Neuronal stem cell (in vitro differentiated cells): ENCODE measurements at regions not wholly inside any gene's neighbourhood (a gene's known extent, or its start where the extent isn't known, plus 50 kb on each side); places are given as distances from the start of the nearest gene placed in this dataset.

Source experiments
- DNase-seq: peaks from one replicate; pipeline ENCODE4 v3.0.0-alpha.2; 2013; ENCODE audit warnings: low spot score
- H2AFZ ChIP-seq: one replicate; pipeline ENCODE4 v1.6.1; 2013; ENCODE audit warnings: mild to moderate bottlenecking, low read length, inconsistent platforms
- H2AK5ac ChIP-seq: 2 replicates; pipeline ENCODE4 v1.6.1; 2013; ENCODE audit warnings: low read depth, mild to moderate bottlenecking, inconsistent platforms, low read length, moderate library complexity, mixed read lengths
- H2BK120ac ChIP-seq: 2 replicates; pipeline ENCODE4 v1.6.1; 2013; ENCODE audit warnings: low read depth, mild to moderate bottlenecking, inconsistent platforms, low read length, moderate library complexity, mixed read lengths
- H2BK12ac ChIP-seq: one replicate; pipeline ENCODE4 v1.6.1; 2013; ENCODE audit warnings: low read length, inconsistent platforms
- H2BK15ac ChIP-seq: 2 replicates; pipeline ENCODE4 v1.6.1; 2013; ENCODE audit warnings: mild to moderate bottlenecking, low read length, inconsistent platforms, mixed read lengths
- H2BK5ac ChIP-seq: one replicate; pipeline ENCODE4 v1.6.1; 2013; ENCODE audit warnings: inconsistent platforms, mild to moderate bottlenecking, low read length, moderate library complexity
- H3K14ac ChIP-seq: one replicate; pipeline ENCODE4 v1.6.1; 2013; ENCODE audit warnings: low read length, inconsistent platforms
- H3K18ac ChIP-seq: 2 replicates; pipeline ENCODE4 v1.6.1; 2013; ENCODE audit warnings: low read length, inconsistent platforms
- H3K23ac ChIP-seq: 2 replicates; pipeline ENCODE4 v1.6.1; 2013; ENCODE audit warnings: low read depth, mild to moderate bottlenecking, mixed read lengths, low read length, inconsistent platforms; ENCODE audit not compliant: poor library complexity
- H3K27ac ChIP-seq: replicated peaks from 3 replicates; pipeline ENCODE4 v1.5.1; 2013; ENCODE audit warnings: low read length, inconsistent platforms
- H3K27me3 ChIP-seq, 3 experiments: 2 replicates each; pipeline ENCODE4 v1.6.1; 2013; ENCODE audit warnings: low read length in 3 of 3, mild to moderate bottlenecking in 2 of 3, inconsistent platforms in 1 of 3, low read depth in 1 of 3, mixed read lengths in 1 of 3, moderate library complexity in 1 of 3; ENCODE audit not compliant: control insufficient read depth in 3 of 3, insufficient read depth in 3 of 3
- H3K36me3 ChIP-seq, 2 donors: replicated peaks in 1 of 2; 2 replicates each; pipeline ENCODE4 v1.6.1; 2013; ENCODE audit warnings: low read length in 2 of 2; ENCODE audit not compliant: control insufficient read depth in 2 of 2, insufficient read depth in 2 of 2
- H3K4ac ChIP-seq: 2 replicates; pipeline ENCODE4 v1.6.1; 2013; ENCODE audit warnings: inconsistent platforms, mild to moderate bottlenecking, low read length, moderate library complexity
- H3K4me1 ChIP-seq, 2 donors: 1 replicate in 1 of 2; 2 replicates in 1 of 2; pipeline ENCODE4 v1.6.1; 2013; ENCODE audit warnings: low read length in 2 of 2, low read depth in 1 of 2; ENCODE audit not compliant: control insufficient read depth in 2 of 2, insufficient read depth in 1 of 2
- H3K4me2 ChIP-seq: one replicate; pipeline ENCODE4 v1.6.1; 2013; ENCODE audit warnings: mild to moderate bottlenecking, low read length, inconsistent platforms; ENCODE audit not compliant: insufficient read depth, poor library complexity, severe bottlenecking
- H3K4me3 ChIP-seq, 2 donors: 2 replicates each; pipeline ENCODE4 v1.5.1; 2013; ENCODE audit warnings: low read length in 2 of 2, mild to moderate bottlenecking in 2 of 2, inconsistent platforms in 1 of 2, moderate library complexity in 1 of 2
- H3K79me1 ChIP-seq: one replicate; pipeline ENCODE4 v1.6.1; 2013; ENCODE audit warnings: low read depth, mild to moderate bottlenecking, inconsistent platforms, low read length, moderate library complexity
- H3K9ac ChIP-seq: one replicate; pipeline ENCODE4 v1.6.1; 2013; ENCODE audit warnings: mild to moderate bottlenecking, low read depth, low read length, inconsistent platforms; ENCODE audit not compliant: poor library complexity
- H3K9me3 ChIP-seq, 2 donors: replicated peaks in 1 of 2; 2 replicates each; pipeline versions ENCODE3 to v1.6.1; 2013; ENCODE audit warnings: low read length in 2 of 2, mild to moderate bottlenecking in 2 of 2, inconsistent platforms in 1 of 2, low read depth in 1 of 2, mixed read lengths in 1 of 2, moderate library complexity in 1 of 2; ENCODE audit not compliant: control insufficient read depth in 2 of 2, insufficient read depth in 1 of 2
- H4K8ac ChIP-seq: one replicate; pipeline ENCODE4 v1.6.1; 2013; ENCODE audit warnings: low read depth, mild to moderate bottlenecking, inconsistent platforms, low read length, moderate library complexity
- H4K91ac ChIP-seq: one replicate; pipeline ENCODE4 v1.6.1; 2013; ENCODE audit warnings: low read length, low read depth, mild to moderate bottlenecking, inconsistent platforms; ENCODE audit not compliant: poor library complexity
- WGBS, 2 donors: extraction: QIAGEN DNeasy Blood & Tissue Kit; methylation state at CpG; one replicate each; pipeline ENCODE4 v1.1.7; 2013; ENCODE audit warnings: missing lambda C conversion rate in 2 of 2, mixed read lengths in 1 of 2; ENCODE audit not compliant: insufficient read length in 2 of 2, insufficient replicate concordance in 1 of 2; ENCODE audit errors: extremely low coverage in 2 of 2; 5-methylcytosine and 5-hydroxymethylcytosine counted together

GRCh38 chr4:31141832-31142142, 421.6 kb downstream of the PCDH7 start:
- no CpG with 5 or more reads among the region's 1 CpG for WGBS, 2 donors
- H2BK12ac ChIP-seq: no peak overlapping the region
- no peak overlapping the region for H3K23ac ChIP-seq
- no peak overlapping the region for H4K91ac ChIP-seq
- no peaks in the 10 kb centered on the region for H3K9me3 ChIP-seq
- DNase-seq: no peak
- H2AK5ac ChIP-seq: no peak overlapping the region
- no peak overlapping the region for H3K14ac ChIP-seq
- H3K36me3 ChIP-seq: no peaks in the 10 kb centered on the region
- H3K27ac ChIP-seq: no peak overlapping the region
- H2AFZ ChIP-seq: no peak overlapping the region
- H3K4me2 ChIP-seq: no peak overlapping the region
- no peak overlapping the region for H2BK5ac ChIP-seq
- no peaks in the 10 kb centered on the region for H3K79me1 ChIP-seq
- no peak overlapping the region for H2BK15ac ChIP-seq
- no peak overlapping the region for H2BK120ac ChIP-seq
- no peaks in the 10 kb centered on the region for H3K27me3 ChIP-seq
- no peak overlapping the region for H4K8ac ChIP-seq
- H3K4me1 ChIP-seq: no peaks in the 10 kb centered on the region
- no peak overlapping the region for H3K4me3 ChIP-seq
- H3K4ac ChIP-seq: no peak overlapping the region
- no peak overlapping the region for H3K18ac ChIP-seq
- no peak overlapping the region for H3K9ac ChIP-seq

GRCh38 chr4:31146366-31146765, 426.2 kb downstream of the PCDH7 start:
- Histone ChIP-seq H4K8ac (no peak overlapping the region), H3K4me2 (no peak overlapping the region), H2BK5ac (no peak overlapping the region), H4K91ac (no peak overlapping the region), H3K9ac (no peak overlapping the region), H2BK12ac (no peak overlapping the region), H3K27me3 (no peaks in the 10 kb centered on the region), H3K9me3 (no peaks in the 10 kb centered on the region), H2AFZ (no peak overlapping the region), H2AK5ac (no peak overlapping the region), H3K14ac (no peak overlapping the region), H3K23ac (no peak overlapping the region), H3K4me1 (peaks cover 0 to 8% of the 10 kb centered on the region in 2 donors), H2BK15ac (no peak overlapping the region), H3K36me3 (no peaks in the 10 kb centered on the region), H3K4me3 (no peak overlapping the region), H3K27ac (no peak overlapping the region), H3K79me1 (no peaks in the 10 kb centered on the region), H3K4ac (no peak overlapping the region), H2BK120ac (no peak overlapping the region), H3K18ac (no peak overlapping the region)
- no peak for DNase-seq
- no CpG with 5 or more reads among the region's 6 CpGs for WGBS, 2 donors

- no peak overlapping the region for H2BK5ac ChIP-seq
- no peak overlapping the region for H2BK15ac ChIP-seq
- WGBS, 2 donors: no CpG with 5 or more reads among the region's 1 CpG
- H3K18ac ChIP-seq: no peak overlapping the region
- H2AK5ac ChIP-seq: no peak overlapping the region
- H3K23ac ChIP-seq: no peak overlapping the region
- H3K9me3 ChIP-seq: no peaks in the 10 kb centered on the region
- H3K27me3 ChIP-seq: no peaks in the 10 kb centered on the region
- H3K4me2 ChIP-seq: no peak overlapping the region
- no peak overlapping the region for H4K8ac ChIP-seq
- H2BK120ac ChIP-seq: no peak overlapping the region
- no peak overlapping the region for H3K14ac ChIP-seq
- peak overlapping the region; percentile 32 for H2AFZ ChIP-seq
- no peak overlapping the region for H3K27ac ChIP-seq
- H3K4ac ChIP-seq: no peak overlapping the region
- H3K36me3 ChIP-seq: no peaks in the 10 kb centered on the region
- no peak overlapping the region for H3K9ac ChIP-seq
- no peak overlapping the region for H4K91ac ChIP-seq
- H3K4me1 ChIP-seq: peaks cover 0 to 8% of the 10 kb centered on the region in 2 donors
- H3K79me1 ChIP-seq: no peaks in the 10 kb centered on the region
- H3K4me3 ChIP-seq: no peak overlapping the region
- no peak for DNase-seq
- no peak overlapping the region for H2BK12ac ChIP-seq
Measured at GRCh38 chr4:31148990-31149389, 428.8 kb downstream of the PCDH7 start.

GRCh38 chr4:31156221-31156620, 436.1 kb downstream of the PCDH7 start:
- Histone ChIP-seq H2BK120ac (no peak overlapping the region), H2BK12ac (no peak overlapping the region), H3K23ac (no peak overlapping the region), H3K18ac (no peak overlapping the region), H3K9me3 (no peaks in the 10 kb centered on the region), H3K36me3 (no peaks in the 10 kb centered on the region), H3K4me3 (no peak overlapping the region), H3K9ac (no peak overlapping the region), H2AFZ (no peak overlapping the region), H4K91ac (no peak overlapping the region), H3K4me1 (peaks cover 0 to 4% of the 10 kb centered on the region in 2 donors), H2AK5ac (no peak overlapping the region), H3K27ac (no peak overlapping the region), H2BK15ac (no peak overlapping the region), H3K4me2 (no peak overlapping the region), H3K79me1 (no peaks in the 10 kb centered on the region), H2BK5ac (no peak overlapping the region), H3K4ac (no peak overlapping the region), H3K14ac (no peak overlapping the region), H4K8ac (no peak overlapping the region), H3K27me3 (no peaks in the 10 kb centered on the region)
- no CpG with 5 or more reads among the region's 1 CpG for WGBS, 2 donors
- no peak for DNase-seq
